ENCODE measurements at regions not wholly inside any gene's neighbourhood (a gene's known extent, or its start where the extent isn't known, plus 50 kb on each side); places are given as distances from the start of the nearest gene placed in this dataset.

DNA sequence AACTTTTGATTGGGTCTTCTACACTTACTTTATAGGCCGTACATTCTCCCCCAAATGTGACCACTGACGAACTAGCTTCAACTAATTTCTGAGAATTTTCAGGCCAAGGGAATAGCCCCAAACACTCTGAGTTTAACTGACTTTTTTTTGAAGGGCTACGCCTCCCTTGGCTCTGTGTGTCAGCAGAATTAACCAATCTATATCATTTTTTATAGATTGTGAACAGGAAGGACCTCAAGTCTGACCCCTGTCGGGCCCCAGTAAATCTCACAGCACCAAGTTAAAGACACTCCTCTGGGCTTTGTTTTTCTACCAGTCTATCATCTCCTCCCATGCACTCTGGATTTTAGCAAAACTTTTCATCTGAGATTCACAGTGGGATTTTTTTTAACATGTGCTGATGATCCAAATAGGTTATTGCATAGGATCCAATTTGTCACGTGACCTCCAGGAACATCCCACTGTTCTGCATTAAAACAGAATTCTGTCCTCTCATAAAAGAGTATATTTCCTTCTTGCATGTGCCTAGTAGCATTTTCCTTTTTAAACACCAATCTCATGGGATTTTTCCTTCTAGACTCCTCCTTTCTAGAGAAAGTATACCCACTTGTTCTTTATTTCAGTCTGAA, 307.1 kb downstream of the OSR1 start:
- TF ChIP-seq, protein P1, sequence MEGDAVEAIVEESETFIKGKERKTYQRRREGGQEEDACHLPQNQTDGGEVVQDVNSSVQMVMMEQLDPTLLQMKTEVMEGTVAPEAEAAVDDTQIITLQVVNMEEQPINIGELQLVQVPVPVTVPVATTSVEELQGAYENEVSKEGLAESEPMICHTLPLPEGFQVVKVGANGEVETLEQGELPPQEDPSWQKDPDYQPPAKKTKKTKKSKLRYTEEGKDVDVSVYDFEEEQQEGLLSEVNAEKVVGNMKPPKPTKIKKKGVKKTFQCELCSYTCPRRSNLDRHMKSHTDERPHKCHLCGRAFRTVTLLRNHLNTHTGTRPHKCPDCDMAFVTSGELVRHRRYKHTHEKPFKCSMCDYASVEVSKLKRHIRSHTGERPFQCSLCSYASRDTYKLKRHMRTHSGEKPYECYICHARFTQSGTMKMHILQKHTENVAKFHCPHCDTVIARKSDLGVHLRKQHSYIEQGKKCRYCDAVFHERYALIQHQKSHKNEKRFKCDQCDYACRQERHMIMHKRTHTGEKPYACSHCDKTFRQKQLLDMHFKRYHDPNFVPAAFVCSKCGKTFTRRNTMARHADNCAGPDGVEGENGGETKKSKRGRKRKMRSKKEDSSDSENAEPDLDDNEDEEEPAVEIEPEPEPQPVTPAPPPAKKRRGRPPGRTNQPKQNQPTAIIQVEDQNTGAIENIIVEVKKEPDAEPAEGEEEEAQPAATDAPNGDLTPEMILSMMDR (IDR thresholded peaks at IDR 0.05; ENCODE audit: low read depth, low read length): no peak
- no peak for TF ChIP-seq EZH2phosphoT487 (IDR thresholded peaks at IDR 0.05; ENCODE audit: low read depth)
